Fibroblast of lung (primary cell): ENCODE measurements at regions not wholly inside any gene's neighbourhood (a gene's known extent, or its start where the extent isn't known, plus 50 kb on each side); places are given as distances from the start of the nearest gene placed in this dataset.

Experiments used
- DNase-seq, 2 donors: peaks; one replicate each; pipeline versions ENCODE4 v3.0.0 to v3.0.0-alpha.2; 2010; ENCODE audit warnings: low read depth in 2 of 2
- H2AFZ ChIP-seq: 2 replicates; pipeline ENCODE4 v1.5.1; 2012; ENCODE audit warnings: low read length, control low read depth, inconsistent platforms
- H3K27ac ChIP-seq: 2 replicates; pipeline ENCODE4 v1.5.1; 2011; ENCODE audit warnings: low read length, control low read depth; ENCODE audit not compliant: insufficient read depth
- H3K27me3 ChIP-seq: 2 replicates; pipeline ENCODE4 v1.5.1; 2011; ENCODE audit warnings: mild to moderate bottlenecking, low read length; ENCODE audit not compliant: control insufficient read depth, insufficient read depth
- H3K36me3 ChIP-seq: 2 replicates; pipeline ENCODE4 v1.5.1; 2011; ENCODE audit warnings: low read length; ENCODE audit not compliant: control insufficient read depth, insufficient read depth
- H3K4me1 ChIP-seq: 2 replicates; pipeline ENCODE4 v1.5.1; 2011; ENCODE audit warnings: low read length; ENCODE audit not compliant: control insufficient read depth, insufficient read depth; ENCODE audit errors: extremely low read depth
- H3K4me2 ChIP-seq: 2 replicates; pipeline ENCODE4 v1.5.1; 2011; ENCODE audit warnings: low read length, control low read depth; ENCODE audit not compliant: insufficient read depth; ENCODE audit errors: extremely low read depth
- H3K4me3 ChIP-seq, 4 experiments: fragments of 200-600 bp in 1 of 4; sonication (generic) in 1 of 4; replicated peaks in 1 of 4; 2 replicates each; pipeline ENCODE4 v1.5.1; 2011 to 2016; ENCODE audit warnings: low read length in 4 of 4, low read depth in 3 of 4, mild to moderate bottlenecking in 3 of 4, control low read depth in 2 of 4, inconsistent platforms in 1 of 4, mixed read lengths in 1 of 4; ENCODE audit not compliant: insufficient read depth in 1 of 4; ENCODE audit errors: control extremely low read depth in 1 of 4
- H3K79me2 ChIP-seq: 2 replicates; pipeline ENCODE4 v1.5.1; 2012; ENCODE audit warnings: mild to moderate bottlenecking, low read length, inconsistent platforms; ENCODE audit not compliant: control insufficient read depth, insufficient read depth
- H3K9ac ChIP-seq: 2 replicates; pipeline ENCODE4 v1.5.1; 2011; ENCODE audit warnings: mild to moderate bottlenecking, low read length, control low read depth; ENCODE audit not compliant: insufficient read depth
- H3K9me3 ChIP-seq: 2 replicates; pipeline ENCODE4 v1.5.1; 2012; ENCODE audit warnings: low read depth, low read length; ENCODE audit not compliant: control insufficient read depth, insufficient read depth
- H4K20me1 ChIP-seq: 2 replicates; pipeline ENCODE4 v1.5.1; 2011; ENCODE audit warnings: low read length; ENCODE audit not compliant: control insufficient read depth, insufficient read depth; ENCODE audit errors: extremely low read depth
- EZH2 ChIP-seq: IDR thresholded peaks from 2 replicates; pipeline ENCODE4 v1.5.1; 2012; ENCODE audit warnings: low read length, control low read depth, mild to moderate bottlenecking; ENCODE audit errors: missing control alignments
- TF ChIP-seq, protein P1 (sequence below), 2 donors: IDR thresholded peaks in 1 of 2; conservative IDR thresholded peaks in 1 of 2; 1 replicate in 1 of 2; 2 replicates in 1 of 2; pipeline ENCODE4 v1.5.1; 2011 to 2012; ENCODE audit warnings: low read length in 2 of 2, control low read depth in 1 of 2, inconsistent platforms in 1 of 2, low read depth in 1 of 2, mild to moderate bottlenecking in 1 of 2

DNA sequence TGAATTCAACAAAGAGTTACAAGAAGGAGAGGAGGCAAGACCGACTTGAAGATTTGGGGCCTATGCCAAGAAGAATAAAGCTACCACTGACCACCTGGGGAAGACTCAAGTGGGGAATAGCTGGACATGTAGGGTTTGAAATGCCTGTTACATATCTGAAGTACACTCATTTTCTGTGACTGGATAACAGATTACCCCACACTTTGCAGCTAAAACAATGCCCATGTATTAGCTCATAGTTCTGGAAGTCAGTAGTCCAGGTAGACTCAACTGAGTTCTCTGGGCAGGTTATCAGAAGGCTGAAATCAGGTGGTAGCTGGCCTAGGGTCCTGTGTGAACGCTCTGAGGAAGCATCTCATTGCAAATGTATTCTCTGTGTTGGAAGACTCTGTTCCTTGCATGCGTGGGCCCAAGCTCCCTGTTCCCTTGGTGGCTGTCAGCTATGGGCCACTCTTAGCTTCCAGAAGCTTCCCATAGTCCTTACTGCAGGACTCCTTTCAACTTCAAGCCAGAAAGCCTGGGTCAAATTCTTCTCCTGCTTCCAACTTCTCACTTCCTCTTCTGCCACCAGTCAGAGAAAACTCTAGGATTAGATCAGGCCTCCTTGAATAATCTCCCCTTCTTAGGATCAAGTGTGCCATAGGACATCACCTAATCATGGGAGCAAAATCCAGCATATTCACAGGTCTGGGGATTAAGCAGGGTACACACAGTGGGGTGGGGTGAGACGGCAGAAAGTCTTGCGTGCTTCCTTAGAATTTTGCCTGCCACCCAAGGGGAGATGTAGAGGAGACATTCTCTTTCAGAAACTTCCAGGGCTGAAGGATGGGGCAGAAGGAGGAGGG is 187.8 kb downstream of the SHQ1 start:
- peak in 1 of 2 donors; percentile 32 for DNase-seq
- Histone ChIP-seq H3K36me3 (no peaks in the 10 kb centered on the region), H3K4me3 (no peak overlapping the region), H4K20me1 (no peaks in the 10 kb centered on the region), H3K4me1 (no peaks in the 10 kb centered on the region), H2AFZ (no peak overlapping the region), H3K9me3 (no peaks in the 10 kb centered on the region), H3K4me2 (no peak overlapping the region), H3K27me3 (no peaks in the 10 kb centered on the region), H3K79me2 (no peaks in the 10 kb centered on the region), H3K27ac (no peak overlapping the region), H3K9ac (no peak overlapping the region)
- TF ChIP-seq, protein P1, sequence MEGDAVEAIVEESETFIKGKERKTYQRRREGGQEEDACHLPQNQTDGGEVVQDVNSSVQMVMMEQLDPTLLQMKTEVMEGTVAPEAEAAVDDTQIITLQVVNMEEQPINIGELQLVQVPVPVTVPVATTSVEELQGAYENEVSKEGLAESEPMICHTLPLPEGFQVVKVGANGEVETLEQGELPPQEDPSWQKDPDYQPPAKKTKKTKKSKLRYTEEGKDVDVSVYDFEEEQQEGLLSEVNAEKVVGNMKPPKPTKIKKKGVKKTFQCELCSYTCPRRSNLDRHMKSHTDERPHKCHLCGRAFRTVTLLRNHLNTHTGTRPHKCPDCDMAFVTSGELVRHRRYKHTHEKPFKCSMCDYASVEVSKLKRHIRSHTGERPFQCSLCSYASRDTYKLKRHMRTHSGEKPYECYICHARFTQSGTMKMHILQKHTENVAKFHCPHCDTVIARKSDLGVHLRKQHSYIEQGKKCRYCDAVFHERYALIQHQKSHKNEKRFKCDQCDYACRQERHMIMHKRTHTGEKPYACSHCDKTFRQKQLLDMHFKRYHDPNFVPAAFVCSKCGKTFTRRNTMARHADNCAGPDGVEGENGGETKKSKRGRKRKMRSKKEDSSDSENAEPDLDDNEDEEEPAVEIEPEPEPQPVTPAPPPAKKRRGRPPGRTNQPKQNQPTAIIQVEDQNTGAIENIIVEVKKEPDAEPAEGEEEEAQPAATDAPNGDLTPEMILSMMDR (conservative IDR thresholded peaks at IDR 0.05 in 1 of 2, IDR thresholded peaks at IDR 0.05 in 1 of 2; ENCODE audit: low read depth in 1 of 2, low read length in 2 of 2): no peak
- no peak for TF ChIP-seq EZH2

DNA sequence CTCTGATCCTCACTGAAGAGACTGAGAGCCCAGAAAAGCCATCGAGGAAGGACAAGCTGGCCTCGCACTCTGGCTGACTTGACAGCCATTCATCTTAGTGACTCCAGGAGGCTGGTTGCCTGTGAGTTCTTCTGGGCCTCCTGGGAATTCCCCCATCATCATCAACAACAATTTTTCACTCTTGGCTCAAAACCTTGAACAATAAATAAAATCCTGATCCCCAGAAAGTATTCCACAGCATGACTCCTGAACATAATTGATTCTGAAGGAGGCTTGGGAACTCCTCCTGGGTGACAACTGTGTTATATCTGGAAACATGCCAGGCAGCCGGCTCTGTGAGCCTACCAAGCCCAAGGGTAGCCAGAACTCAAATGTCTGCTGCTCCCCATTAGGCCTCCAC is 188.6 kb downstream of the SHQ1 start:
- Histone ChIP-seq H3K79me2 (no peaks in the 10 kb centered on the region), H4K20me1 (no peaks in the 10 kb centered on the region), H3K4me2 (no peak overlapping the region), H3K9ac (no peak overlapping the region), H2AFZ (no peak overlapping the region), H3K27me3 (peaks cover 8% of the 10 kb centered on the region), H3K4me1 (no peaks in the 10 kb centered on the region), H3K4me3 (no peak overlapping the region), H3K36me3 (no peaks in the 10 kb centered on the region), H3K27ac (no peak overlapping the region), H3K9me3 (no peaks in the 10 kb centered on the region)
- TF ChIP-seq EZH2: no peak
- peak in 1 of 2 donors; percentile 24 for DNase-seq

DNA sequence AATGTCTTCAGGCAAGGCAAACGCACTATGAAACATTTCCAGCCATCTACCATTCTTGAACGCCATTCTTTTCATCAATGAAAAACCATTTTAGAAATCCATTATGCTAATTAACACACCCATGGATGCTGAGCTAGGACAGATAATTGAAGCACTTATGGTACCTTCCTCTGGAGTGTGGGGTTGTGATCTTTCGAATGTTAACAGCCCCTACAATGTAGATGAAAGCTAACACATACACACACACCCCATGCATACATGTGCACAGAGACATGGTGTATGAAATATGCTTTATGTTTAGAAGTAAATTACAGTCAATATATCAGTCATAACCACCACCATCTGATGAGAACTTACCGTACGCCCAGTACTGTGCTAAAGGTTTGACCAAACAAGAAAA is 189.1 kb downstream of the SHQ1 start:
- Histone ChIP-seq H3K4me3 (no peak overlapping the region), H3K79me2 (no peaks in the 10 kb centered on the region), H3K4me1 (no peaks in the 10 kb centered on the region), H3K36me3 (no peaks in the 10 kb centered on the region), H2AFZ (no peak overlapping the region), H3K27me3 (peaks cover 8% of the 10 kb centered on the region), H3K27ac (no peak overlapping the region), H4K20me1 (no peaks in the 10 kb centered on the region), H3K9ac (no peak overlapping the region), H3K4me2 (no peak overlapping the region), H3K9me3 (no peaks in the 10 kb centered on the region)
- TF ChIP-seq EZH2: no peak
- TF ChIP-seq, protein P1 (conservative IDR thresholded peaks at IDR 0.05 in 1 of 2, IDR thresholded peaks at IDR 0.05 in 1 of 2; ENCODE audit: low read depth in 1 of 2, low read length in 2 of 2): no peak
- no peak for DNase-seq
